ENCODE measurements at regions not wholly inside any gene's neighbourhood (a gene's known extent, or its start where the extent isn't known, plus 50 kb on each side); places are given as distances from the start of the nearest gene placed in this dataset.

GRCh38 chr1:234705615-234706014 is 95.6 kb upstream of the IRF2BP2 start:
- no peak for TF ChIP-seq POLR2A (IDR thresholded peaks at IDR 0.05; ENCODE audit: low read length)
- TF ChIP-seq GATA1 (IDR thresholded peaks at IDR 0.05; ENCODE audit: low read depth, low read length) = no peak
